Vagina (tissue), 2 donors: ENCODE measurements at regions not wholly inside any gene's neighbourhood (a gene's known extent, or its start where the extent isn't known, plus 50 kb on each side); places are given as distances from the start of the nearest gene placed in this dataset.

Experiments
- DNase-seq, 2 donors: peaks; one replicate each; pipeline ENCODE4 v3.0.0-alpha.2; 2017; ENCODE audit errors: extremely low spot score in 2 of 2
- H3K27ac ChIP-seq: fragments of 200-600 bp; sonication (generic); one replicate; pipeline ENCODE4 v1.5.1; 2019
- H3K27me3 ChIP-seq: fragments of 200-600 bp; sonication (generic); one replicate; pipeline ENCODE4 v1.5.1; 2019
- H3K36me3 ChIP-seq, 2 donors: fragments of 200-600 bp; sonication (generic); one replicate each; pipeline ENCODE4 v1.5.1; 2017 to 2019
- H3K4me1 ChIP-seq: fragments of 200-600 bp; sonication (generic); one replicate; pipeline ENCODE4 v1.5.1; 2019
- H3K4me3 ChIP-seq, 2 donors: fragments of 200-600 bp; sonication (generic); 1 replicate in 1 of 2; 2 replicates in 1 of 2; pipeline ENCODE4 v1.5.1; 2016 to 2019
- H3K9me3 ChIP-seq: fragments of 200-600 bp; sonication (generic); one replicate; pipeline ENCODE4 v1.5.1; 2019
- CTCF ChIP-seq, 3 experiments: fragments of 450-650 bp in 2 of 3; fragments of 200-600 bp in 1 of 3; sonication (generic) in 1 of 3; IDR thresholded peaks; one replicate each; pipeline ENCODE4 v1.5.1; 2017 to 2019; ENCODE audit warnings: antibody characterized with exemption in 3 of 3, mild to moderate bottlenecking in 2 of 3, moderate library complexity in 2 of 3
- POLR2A ChIP-seq, 2 donors: fragments of 450-650 bp; IDR thresholded peaks; one replicate each; pipeline ENCODE4 v1.6.1; 2017; ENCODE audit warnings: antibody characterized with exemption in 2 of 2, mild to moderate bottlenecking in 2 of 2, moderate library complexity in 2 of 2
- POLR2AphosphoS5 ChIP-seq, 2 donors: sonication (generic); formaldehyde crosslinking; IDR thresholded peaks; one replicate each; pipeline ENCODE4 v1.9.0; 2017; ENCODE audit warnings: antibody characterized with exemption in 2 of 2, mild to moderate bottlenecking in 2 of 2, low read depth in 1 of 2; ENCODE audit not compliant: insufficient read depth in 1 of 2
- intact Hi-C: fragments of 100-400 bp; cut with DNase I; formaldehyde crosslinking; loops from one replicate; pipeline ENCODE4 v1.15.1; 2023

- DNase-seq: no peak
- Histone ChIP-seq H3K4me1 (no peaks in the 10 kb centered on the region), H3K27ac (no peak overlapping the region), H3K27me3 (no peaks in the 10 kb centered on the region), H3K36me3 (no peaks in the 10 kb centered on the region), H3K4me3 (no peak overlapping the region), H3K9me3 (no peaks in the 10 kb centered on the region)
- no peak for TF ChIP-seq POLR2AphosphoS5 (IDR thresholded peaks at IDR 0.05; ENCODE audit: insufficient read depth in 1 of 2, low read depth in 1 of 2)
- TF ChIP-seq POLR2A (IDR thresholded peaks at IDR 0.05): no peak
- no peak for TF ChIP-seq CTCF (IDR thresholded peaks at IDR 0.05)
- intact Hi-C loops: no loop called here
Observed at GRCh38 chr5:158390577-158390976, 531.6 kb upstream of the CLINT1 start.

- no peak for DNase-seq
- H3K27me3 ChIP-seq: no peaks in the 10 kb centered on the region
- no peaks in the 10 kb centered on the region for H3K36me3 ChIP-seq
- TF ChIP-seq POLR2A (IDR thresholded peaks at IDR 0.05) (no peak), CTCF (IDR thresholded peaks at IDR 0.05) (no peak), POLR2AphosphoS5 (IDR thresholded peaks at IDR 0.05; ENCODE audit: insufficient read depth in 1 of 2, low read depth in 1 of 2) (no peak)
- H3K27ac ChIP-seq: no peak overlapping the region
- H3K9me3 ChIP-seq: no peaks in the 10 kb centered on the region
- no peaks in the 10 kb centered on the region for H3K4me1 ChIP-seq
- no peak overlapping the region for H3K4me3 ChIP-seq
- intact Hi-C loops: no loop called here
Observed at GRCh38 chr5:158389786-158390185, 530.8 kb upstream of the CLINT1 start.

GRCh38 chr5:158388021-158388420 is 529.1 kb upstream of the CLINT1 start:
- Histone ChIP-seq H3K9me3 (no peaks in the 10 kb centered on the region), H3K27me3 (no peaks in the 10 kb centered on the region), H3K4me3 (no peak overlapping the region), H3K36me3 (no peaks in the 10 kb centered on the region), H3K27ac (no peak overlapping the region), H3K4me1 (peaks cover 6% of the 10 kb centered on the region)
- TF ChIP-seq POLR2A (IDR thresholded peaks at IDR 0.05) (no peak), POLR2AphosphoS5 (IDR thresholded peaks at IDR 0.05; ENCODE audit: insufficient read depth in 1 of 2, low read depth in 1 of 2) (no peak), CTCF (IDR thresholded peaks at IDR 0.05) (no peak)
- DNase-seq: no peak
- intact Hi-C loops: no loop called here

- intact Hi-C loops: no loop called here
- Histone ChIP-seq H3K36me3 (no peaks in the 10 kb centered on the region), H3K4me3 (no peak overlapping the region), H3K9me3 (no peaks in the 10 kb centered on the region), H3K4me1 (peaks cover 11% of the 10 kb centered on the region), H3K27ac (no peak overlapping the region), H3K27me3 (no peaks in the 10 kb centered on the region)
- TF ChIP-seq POLR2AphosphoS5 (IDR thresholded peaks at IDR 0.05; ENCODE audit: insufficient read depth in 1 of 2, low read depth in 1 of 2) (no peak), POLR2A (IDR thresholded peaks at IDR 0.05) (no peak)
- no peak for DNase-seq
Observed at GRCh38 chr5:158387499-158387898, 528.6 kb upstream of the CLINT1 start.

GRCh38 chr5:158385982-158386381 is 527.0 kb upstream of the CLINT1 start:
- Histone ChIP-seq H3K4me1 (peaks cover 19% of the 10 kb centered on the region), H3K27ac (no peak overlapping the region), H3K9me3 (no peaks in the 10 kb centered on the region), H3K27me3 (no peaks in the 10 kb centered on the region), H3K36me3 (no peaks in the 10 kb centered on the region), H3K4me3 (no peak overlapping the region)
- no peak for DNase-seq
- intact Hi-C loops: no loop called here
- no peak for TF ChIP-seq CTCF (IDR thresholded peaks at IDR 0.05)
- no peak for TF ChIP-seq POLR2AphosphoS5 (IDR thresholded peaks at IDR 0.05; ENCODE audit: insufficient read depth in 1 of 2, low read depth in 1 of 2)
- no peak for TF ChIP-seq POLR2A (IDR thresholded peaks at IDR 0.05)
